Gastroesophageal sphincter (tissue), 4 donors: ENCODE measurements at regions not wholly inside any gene's neighbourhood (a gene's known extent, or its start where the extent isn't known, plus 50 kb on each side); places are given as distances from the start of the nearest gene placed in this dataset.

Source experiments
- ATAC-seq: fragments of 150-250 bp; one replicate; pipeline ENCODE4 v1.9.1; 2016; ENCODE audit warnings: mild to moderate bottlenecking, moderate library complexity
- H3K27ac ChIP-seq, 4 donors: fragments of 200-600 bp; sonication (generic) in 3 of 4; 1 replicate in 3 of 4; 2 replicates in 1 of 4; pipeline ENCODE4 v1.5.1; 2016 to 2019
- H3K27me3 ChIP-seq: fragments of 200-600 bp; sonication (generic); one replicate; pipeline ENCODE4 v1.5.1; 2019
- H3K36me3 ChIP-seq, 2 donors: fragments of 200-600 bp; sonication (generic); one replicate each; pipeline ENCODE4 v1.5.1; 2019; ENCODE audit warnings: control low read depth in 1 of 2
- H3K4me1 ChIP-seq, 3 donors: fragments of 200-600 bp; sonication (generic); 1 replicate in 2 of 3; 2 replicates in 1 of 3; pipeline ENCODE4 v1.5.1; 2016 to 2019; ENCODE audit warnings: control low read depth in 2 of 3
- H3K4me3 ChIP-seq, 2 donors: fragments of 200-600 bp; sonication (generic); one replicate each; pipeline ENCODE4 v1.5.1; 2019; ENCODE audit warnings: mild to moderate bottlenecking in 1 of 2, moderate library complexity in 1 of 2
- H3K9me3 ChIP-seq, 3 donors: fragments of 200-600 bp; sonication (generic); one replicate each; pipeline ENCODE4 v1.5.1; 2017 to 2019; ENCODE audit warnings: control low read depth in 2 of 3
- EP300 ChIP-seq: sonication (generic); formaldehyde crosslinking; IDR thresholded peaks from one replicate; pipeline ENCODE4 v1.6.1; 2017; ENCODE audit warnings: antibody characterized with exemption, mild to moderate bottlenecking
- POLR2A ChIP-seq, 2 donors: fragments of 450-650 bp; IDR thresholded peaks; one replicate each; pipeline ENCODE4 v1.6.1; 2017; ENCODE audit warnings: antibody characterized with exemption in 2 of 2, mild to moderate bottlenecking in 2 of 2, moderate library complexity in 1 of 2
- POLR2AphosphoS5 ChIP-seq: sonication (generic); formaldehyde crosslinking; IDR thresholded peaks from one replicate; pipeline ENCODE4 v1.6.1; 2017; ENCODE audit warnings: antibody characterized with exemption
- WGBS, 2 donors: methylation state at CpG; one replicate each; pipeline ENCODE4 v1.1.5; 2018; ENCODE audit warnings: low coverage in 1 of 2; 5-methylcytosine and 5-hydroxymethylcytosine counted together
- TF ChIP-seq, protein P1 (sequence below), 4 experiments: fragments of 200-600 bp in 2 of 4; fragments of 450-650 bp in 2 of 4; sonication (generic) in 1 of 4; IDR thresholded peaks; one replicate each; pipeline ENCODE4 v1.5.1; 2017 to 2019; ENCODE audit warnings: antibody characterized with exemption in 4 of 4, mild to moderate bottlenecking in 2 of 4, moderate library complexity in 2 of 4

DNA sequence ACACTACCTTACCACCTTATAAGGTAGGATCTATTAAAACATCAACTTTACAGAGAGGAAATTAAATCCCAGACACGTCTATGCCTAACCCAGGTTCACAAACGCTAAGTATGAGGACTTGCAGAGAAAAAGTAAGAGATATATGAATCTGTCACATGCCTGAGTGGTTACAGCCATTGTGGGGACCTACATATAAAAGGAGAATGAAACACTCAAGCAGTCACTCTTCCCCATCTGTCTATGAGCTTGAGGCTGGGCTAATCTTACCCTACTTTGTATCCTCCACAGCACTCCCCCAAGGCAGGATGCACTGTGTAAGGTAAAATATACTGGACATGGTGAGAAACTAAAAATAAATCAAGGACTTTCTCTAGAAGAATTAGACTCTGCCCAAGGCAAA is 339.9 kb downstream of the HNRNPD start:
- Histone ChIP-seq H3K27ac (no peak overlapping the region), H3K36me3 (no peaks in the 10 kb centered on the region), H3K4me1 (no peaks in the 10 kb centered on the region), H3K9me3 (no peaks in the 10 kb centered on the region), H3K4me3 (no peak overlapping the region), H3K27me3 (no peaks in the 10 kb centered on the region)
- ATAC-seq: no peak
- WGBS, 2 donors: 47 to 93% methylated on average over 2 of the region's 2 CpGs
- TF ChIP-seq POLR2A (IDR thresholded peaks at IDR 0.05): no peak
- TF ChIP-seq EP300: no peak
- TF ChIP-seq POLR2AphosphoS5: no peak
- TF ChIP-seq, protein P1, sequence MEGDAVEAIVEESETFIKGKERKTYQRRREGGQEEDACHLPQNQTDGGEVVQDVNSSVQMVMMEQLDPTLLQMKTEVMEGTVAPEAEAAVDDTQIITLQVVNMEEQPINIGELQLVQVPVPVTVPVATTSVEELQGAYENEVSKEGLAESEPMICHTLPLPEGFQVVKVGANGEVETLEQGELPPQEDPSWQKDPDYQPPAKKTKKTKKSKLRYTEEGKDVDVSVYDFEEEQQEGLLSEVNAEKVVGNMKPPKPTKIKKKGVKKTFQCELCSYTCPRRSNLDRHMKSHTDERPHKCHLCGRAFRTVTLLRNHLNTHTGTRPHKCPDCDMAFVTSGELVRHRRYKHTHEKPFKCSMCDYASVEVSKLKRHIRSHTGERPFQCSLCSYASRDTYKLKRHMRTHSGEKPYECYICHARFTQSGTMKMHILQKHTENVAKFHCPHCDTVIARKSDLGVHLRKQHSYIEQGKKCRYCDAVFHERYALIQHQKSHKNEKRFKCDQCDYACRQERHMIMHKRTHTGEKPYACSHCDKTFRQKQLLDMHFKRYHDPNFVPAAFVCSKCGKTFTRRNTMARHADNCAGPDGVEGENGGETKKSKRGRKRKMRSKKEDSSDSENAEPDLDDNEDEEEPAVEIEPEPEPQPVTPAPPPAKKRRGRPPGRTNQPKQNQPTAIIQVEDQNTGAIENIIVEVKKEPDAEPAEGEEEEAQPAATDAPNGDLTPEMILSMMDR (IDR thresholded peaks at IDR 0.05): no peak

DNA sequence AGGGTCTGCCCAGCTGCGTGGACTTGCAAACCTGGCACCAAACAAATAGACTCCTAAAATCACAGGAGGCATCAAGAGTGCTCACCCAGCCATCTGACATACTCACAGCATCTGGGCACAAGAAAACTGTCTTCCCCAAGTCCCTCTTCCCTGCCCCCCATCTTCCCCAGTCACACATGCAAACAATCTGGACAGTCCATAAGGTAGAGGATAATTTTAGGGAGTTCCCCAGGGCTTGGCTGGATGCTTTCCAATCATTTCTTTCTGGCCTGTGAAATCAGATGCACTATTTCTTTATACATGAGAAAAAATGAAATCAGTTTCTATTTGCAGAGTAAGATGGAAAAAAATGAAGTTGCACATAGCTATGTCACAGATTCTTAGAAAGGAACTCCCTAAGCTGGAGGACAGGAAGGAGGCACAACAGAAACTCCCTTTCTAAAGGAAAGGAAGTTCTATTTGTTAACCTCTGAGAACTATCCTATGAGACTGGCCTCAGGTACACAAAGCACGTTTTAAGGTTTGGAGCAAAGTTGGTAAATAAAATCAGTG is 342.3 kb downstream of the HNRNPD start:
- Histone ChIP-seq H3K4me1 (no peaks in the 10 kb centered on the region), H3K9me3 (no peaks in the 10 kb centered on the region), H3K27ac (no peak overlapping the region), H3K27me3 (no peaks in the 10 kb centered on the region), H3K4me3 (no peak overlapping the region), H3K36me3 (no peaks in the 10 kb centered on the region)
- no peak for ATAC-seq
- 55 to 82% methylated on average over 1 to 2 of the region's 2 CpGs for WGBS, 2 donors
- TF ChIP-seq POLR2AphosphoS5 (no peak), EP300 (no peak), POLR2A (IDR thresholded peaks at IDR 0.05) (no peak)
- TF ChIP-seq, protein P1 (IDR thresholded peaks at IDR 0.05): no peak

DNA sequence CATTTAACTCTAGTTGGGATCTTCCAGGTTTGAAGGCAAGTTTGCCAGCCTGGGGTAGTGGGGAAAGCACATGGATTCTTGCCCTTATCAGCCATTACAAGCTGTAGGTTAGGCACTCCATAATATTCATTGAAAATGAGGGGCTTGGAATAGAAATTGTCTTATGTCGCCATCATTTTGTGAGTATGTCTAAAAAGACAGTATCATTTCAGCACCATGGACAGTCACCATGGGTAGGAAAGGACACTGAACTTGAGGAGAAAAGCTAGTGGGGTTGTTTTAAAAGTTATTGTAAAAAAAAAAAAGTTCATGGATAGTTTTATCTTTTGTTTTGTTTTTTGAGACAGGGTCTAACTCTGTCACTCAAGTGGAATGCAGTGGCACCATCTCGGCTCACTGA is 356.1 kb downstream of the HNRNPD start:
- no peak for ATAC-seq
- Histone ChIP-seq H3K27ac (no peak overlapping the region), H3K4me3 (no peak overlapping the region), H3K4me1 (no peaks in the 10 kb centered on the region), H3K9me3 (peaks cover 0 to 8% (median 0%) of the 10 kb centered on the region in 3 donors), H3K27me3 (no peaks in the 10 kb centered on the region), H3K36me3 (no peaks in the 10 kb centered on the region)
- TF ChIP-seq, protein P1 (IDR thresholded peaks at IDR 0.05): no peak
- TF ChIP-seq POLR2A (IDR thresholded peaks at IDR 0.05) (no peak), POLR2AphosphoS5 (no peak), EP300 (no peak)
- 55 to 76% methylated on average over 2 of the region's 2 CpGs for WGBS, 2 donors

DNA sequence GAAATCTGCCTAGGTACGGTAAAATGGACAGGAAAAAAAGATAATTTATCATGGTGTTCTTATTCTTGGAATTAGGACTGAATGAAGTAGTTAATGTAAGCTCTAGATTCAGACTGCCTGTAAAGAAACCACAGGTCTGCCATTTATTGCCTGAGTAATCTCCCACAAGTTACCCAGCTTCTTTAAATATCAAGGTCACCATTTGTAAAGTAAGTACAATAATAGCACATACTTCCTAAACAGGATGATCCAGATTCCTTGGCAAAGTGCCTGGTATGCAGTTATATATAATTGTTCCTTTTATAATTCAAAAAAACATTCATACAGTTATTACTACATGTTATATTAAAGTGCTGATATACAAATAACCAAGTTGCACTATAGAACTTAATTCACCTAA is 368.6 kb downstream of the HNRNPD start:
- ATAC-seq: no peak
- Histone ChIP-seq H3K36me3 (no peaks in the 10 kb centered on the region), H3K27me3 (no peaks in the 10 kb centered on the region), H3K27ac (no peak overlapping the region), H3K9me3 (no peaks in the 10 kb centered on the region), H3K4me1 (no peaks in the 10 kb centered on the region), H3K4me3 (no peak overlapping the region)
- no peak for TF ChIP-seq POLR2A (IDR thresholded peaks at IDR 0.05)
- TF ChIP-seq, protein P1 (IDR thresholded peaks at IDR 0.05): no peak
- no peak for TF ChIP-seq EP300
- no peak for TF ChIP-seq POLR2AphosphoS5
- WGBS, 2 donors: 27 to 37% methylated on average over 1 of the region's 1 CpG

DNA sequence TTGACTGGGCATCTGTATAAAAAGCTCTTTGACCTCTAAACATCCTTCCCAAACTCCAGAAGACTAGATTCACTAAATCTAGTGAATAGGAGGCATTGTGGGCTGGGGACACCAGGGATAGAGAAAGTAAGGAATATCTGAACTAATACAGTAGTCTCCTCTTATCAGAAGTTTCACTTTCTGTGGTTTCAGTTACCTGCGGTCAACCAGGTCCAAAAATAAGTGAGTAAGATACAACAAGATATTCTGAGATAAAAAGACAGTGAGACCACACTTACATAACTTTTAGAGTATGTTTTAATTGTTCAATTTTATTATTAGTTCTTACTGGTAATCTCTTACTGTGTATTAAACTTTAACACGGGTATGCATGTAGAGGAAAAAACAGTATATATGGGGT is 376.5 kb downstream of the HNRNPD start:
- Histone ChIP-seq H3K36me3 (no peaks in the 10 kb centered on the region), H3K27ac (no peak overlapping the region), H3K4me1 (no peaks in the 10 kb centered on the region), H3K27me3 (no peaks in the 10 kb centered on the region), H3K9me3 (no peaks in the 10 kb centered on the region), H3K4me3 (no peak overlapping the region)
- WGBS, 2 donors: 81 to 92% methylated on average over 2 of the region's 2 CpGs
- ATAC-seq: no peak
- TF ChIP-seq EP300 (no peak), POLR2AphosphoS5 (no peak), POLR2A (IDR thresholded peaks at IDR 0.05) (no peak)
- TF ChIP-seq, protein P1 (IDR thresholded peaks at IDR 0.05): no peak
